Loucy (cell line): ENCODE measurements at regions not wholly inside any gene's neighbourhood (a gene's known extent, or its start where the extent isn't known, plus 50 kb on each side); places are given as distances from the start of the nearest gene placed in this dataset.

Experiments used
- EZH2phosphoT487 ChIP-seq: fragments of 200-600 bp; IDR thresholded peaks from 2 replicates; pipeline ENCODE4 v1.6.1; 2018; ENCODE audit warnings: antibody characterized with exemption, mild to moderate bottlenecking, moderate library complexity, borderline replicate concordance
- TF ChIP-seq, protein P1 (sequence below): fragments of 200-600 bp; sonication (generic); conservative IDR thresholded peaks from 2 replicates; pipeline ENCODE4 v1.5.1; 2014; ENCODE audit warnings: mild to moderate bottlenecking, antibody characterized with exemption, low read length

DNA sequence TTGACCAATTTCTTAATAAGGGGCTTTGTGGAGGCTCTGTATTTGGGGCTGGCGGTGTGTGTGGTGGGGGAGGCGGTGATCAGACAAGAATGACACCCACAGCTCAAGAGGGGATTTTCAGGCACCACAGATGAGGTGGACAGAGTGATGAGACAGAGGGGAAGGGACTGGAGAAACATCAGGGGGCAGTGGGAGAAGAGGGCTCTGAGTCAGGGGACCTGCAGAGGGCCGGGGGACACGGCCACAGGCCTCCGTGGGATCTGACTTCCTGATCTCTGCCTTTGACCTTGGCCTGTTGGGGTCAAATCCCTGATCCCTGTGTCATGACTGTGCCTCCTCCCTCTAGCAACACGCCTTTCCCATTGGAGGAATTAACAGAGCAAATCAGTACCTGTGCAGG lies 197.7 kb downstream of the C9orf50 start:
- TF ChIP-seq, protein P1, sequence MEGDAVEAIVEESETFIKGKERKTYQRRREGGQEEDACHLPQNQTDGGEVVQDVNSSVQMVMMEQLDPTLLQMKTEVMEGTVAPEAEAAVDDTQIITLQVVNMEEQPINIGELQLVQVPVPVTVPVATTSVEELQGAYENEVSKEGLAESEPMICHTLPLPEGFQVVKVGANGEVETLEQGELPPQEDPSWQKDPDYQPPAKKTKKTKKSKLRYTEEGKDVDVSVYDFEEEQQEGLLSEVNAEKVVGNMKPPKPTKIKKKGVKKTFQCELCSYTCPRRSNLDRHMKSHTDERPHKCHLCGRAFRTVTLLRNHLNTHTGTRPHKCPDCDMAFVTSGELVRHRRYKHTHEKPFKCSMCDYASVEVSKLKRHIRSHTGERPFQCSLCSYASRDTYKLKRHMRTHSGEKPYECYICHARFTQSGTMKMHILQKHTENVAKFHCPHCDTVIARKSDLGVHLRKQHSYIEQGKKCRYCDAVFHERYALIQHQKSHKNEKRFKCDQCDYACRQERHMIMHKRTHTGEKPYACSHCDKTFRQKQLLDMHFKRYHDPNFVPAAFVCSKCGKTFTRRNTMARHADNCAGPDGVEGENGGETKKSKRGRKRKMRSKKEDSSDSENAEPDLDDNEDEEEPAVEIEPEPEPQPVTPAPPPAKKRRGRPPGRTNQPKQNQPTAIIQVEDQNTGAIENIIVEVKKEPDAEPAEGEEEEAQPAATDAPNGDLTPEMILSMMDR = no peak
- TF ChIP-seq EZH2phosphoT487 = no peak
